ENCODE measurements at regions not wholly inside any gene's neighbourhood (a gene's known extent, or its start where the extent isn't known, plus 50 kb on each side); places are given as distances from the start of the nearest gene placed in this dataset.
"Not testable (repeated sequence)": the region's sequence is repeated elsewhere in the genome, so short reads cannot be mapped to it uniquely, and the experiment has no call there.

GRCh38 chr6:121951918-121952379 is 447.5 kb upstream of the HSF2 start:
- Histone ChIP-seq H3K4me1 (ENCODE audit: control insufficient read depth in 2 of 3, insufficient read depth in 2 of 3, low read depth in 1 of 3, low read length in 3 of 3) (no peaks in the 10 kb centered on the region), H3K27ac (ENCODE audit: low read depth in 2 of 2, low read length in 2 of 2) (no peak overlapping the region), H3K9me3 (ENCODE audit: control insufficient read depth in 2 of 3, insufficient read depth in 1 of 3, low read length in 3 of 3) (no peaks in the 10 kb centered on the region), H3K4me3 (ENCODE audit: low read length in 3 of 3) (no peak overlapping the region), H3K9ac (ENCODE audit: low read length in 3 of 3) (no peak overlapping the region), H3K27me3 (ENCODE audit: control insufficient read depth, insufficient read depth, low read length) (no peaks in the 10 kb centered on the region), H3K36me3 (ENCODE audit: control insufficient read depth in 2 of 3, insufficient read depth in 3 of 3, low read length in 3 of 3) (no peaks in the 10 kb centered on the region)
- intact Hi-C loops (cut with DNase I): no loop called here
- TF ChIP-seq CTCF (IDR thresholded peaks at IDR 0.05; ENCODE audit: borderline replicate concordance, extremely low read depth, insufficient read depth): no peak
- DNase-seq: no peak
- no peak for FAIRE-seq

DNA sequence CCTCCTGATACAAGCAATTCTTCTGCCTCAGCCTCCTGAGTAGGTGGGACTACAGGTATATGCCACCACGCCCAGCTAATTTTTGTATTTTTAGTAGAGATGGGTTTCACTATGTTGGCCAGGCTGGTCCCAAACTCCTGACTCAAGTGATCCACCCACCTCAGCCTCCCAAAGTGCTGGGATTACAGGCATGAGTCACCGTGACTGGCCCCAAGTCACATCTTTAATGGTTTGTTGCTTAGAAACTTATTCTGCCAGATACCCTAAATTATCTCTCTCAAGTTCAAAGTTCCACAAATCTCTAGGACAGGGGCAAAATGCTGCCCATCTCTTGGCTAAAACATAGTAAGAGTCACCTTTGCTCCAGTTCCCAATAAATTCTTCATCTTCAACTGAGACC is 444.1 kb upstream of the HSF2 start:
- not testable (repeated sequence) for H3K4me3 ChIP-seq (ENCODE audit: low read length in 3 of 3)

GRCh38 chr6:121956782-121957181 is 442.7 kb upstream of the HSF2 start:
- Histone ChIP-seq H3K27me3 (ENCODE audit: control insufficient read depth, insufficient read depth, low read length) (no peaks in the 10 kb centered on the region), H3K9me3 (ENCODE audit: control insufficient read depth in 2 of 3, insufficient read depth in 1 of 3, low read length in 3 of 3) (no peaks in the 10 kb centered on the region), H3K4me1 (ENCODE audit: control insufficient read depth in 2 of 3, insufficient read depth in 2 of 3, low read depth in 1 of 3, low read length in 3 of 3) (no peaks in the 10 kb centered on the region), H3K27ac (ENCODE audit: low read depth in 2 of 2, low read length in 2 of 2) (no peak overlapping the region), H3K4me3 (ENCODE audit: low read length in 3 of 3) (no peak overlapping the region), H3K9ac (ENCODE audit: low read length in 3 of 3) (no peak overlapping the region), H3K36me3 (ENCODE audit: control insufficient read depth in 2 of 3, insufficient read depth in 3 of 3, low read length in 3 of 3) (no peaks in the 10 kb centered on the region)
- intact Hi-C loops (cut with DNase I): no loop called here
- FAIRE-seq (no peak), DNase-seq (no peak)
- TF ChIP-seq CTCF (IDR thresholded peaks at IDR 0.05; ENCODE audit: borderline replicate concordance, extremely low read depth, insufficient read depth): no peak

More for the DNA sequence above, 444.1 kb upstream of the HSF2 start:
- H3K27me3 ChIP-seq (ENCODE audit: control insufficient read depth, insufficient read depth, low read length); H3K4me1 ChIP-seq (ENCODE audit: control insufficient read depth in 2 of 3, insufficient read depth in 2 of 3, low read depth in 1 of 3, low read length in 3 of 3); H3K9ac ChIP-seq (ENCODE audit: low read length in 3 of 3); H3K9me3 ChIP-seq (ENCODE audit: control insufficient read depth in 2 of 3, insufficient read depth in 1 of 3, low read length in 3 of 3); intact Hi-C loops (cut with DNase I); DNase-seq; H3K27ac ChIP-seq (ENCODE audit: low read depth in 2 of 2, low read length in 2 of 2); H3K36me3 ChIP-seq (ENCODE audit: control insufficient read depth in 2 of 3, insufficient read depth in 3 of 3, low read length in 3 of 3); FAIRE-seq: not testable (repeated sequence)

GRCh38 chr6:121959501-121959900 is 440.0 kb upstream of the HSF2 start:
- no peak overlapping the region for H3K27ac ChIP-seq (ENCODE audit: low read depth in 2 of 2, low read length in 2 of 2)
- no peak for TF ChIP-seq CTCF (IDR thresholded peaks at IDR 0.05; ENCODE audit: borderline replicate concordance, extremely low read depth, insufficient read depth)
- H3K27me3 ChIP-seq (ENCODE audit: control insufficient read depth, insufficient read depth, low read length): no peaks in the 10 kb centered on the region
- H3K36me3 ChIP-seq (ENCODE audit: control insufficient read depth in 2 of 3, insufficient read depth in 3 of 3, low read length in 3 of 3): no peaks in the 10 kb centered on the region
- no peak overlapping the region for H3K9ac ChIP-seq (ENCODE audit: low read length in 3 of 3)
- DNase-seq (peak in 1 of 5 donors; percentile 2), FAIRE-seq (no peak)
- H3K4me3 ChIP-seq (ENCODE audit: low read length in 3 of 3): no peak overlapping the region
- no peaks in the 10 kb centered on the region for H3K9me3 ChIP-seq (ENCODE audit: control insufficient read depth in 2 of 3, insufficient read depth in 1 of 3, low read length in 3 of 3)
- intact Hi-C loops (cut with DNase I): no loop called here
- H3K4me1 ChIP-seq (ENCODE audit: control insufficient read depth in 2 of 3, insufficient read depth in 2 of 3, low read depth in 1 of 3, low read length in 3 of 3): no peaks in the 10 kb centered on the region
